DND-41 (cell line): ENCODE measurements at regions not wholly inside any gene's neighbourhood (a gene's known extent, or its start where the extent isn't known, plus 50 kb on each side); places are given as distances from the start of the nearest gene placed in this dataset.
A peak's percentile ranks its signal among the peaks of the same experiment; 100 is the strongest.

Experiments used
- ATAC-seq: fragments of 200-7000 bp; cut with Tn5 transposase; 3 replicates; pipeline ENCODE4 v1.9.1; 2021; ENCODE audit warnings: low read depth; ENCODE audit not compliant: insufficient read depth
- DNase-seq: peaks from one replicate; pipeline ENCODE4 v3.0.0-alpha.2; 2020
- H2AFZ ChIP-seq: 2 replicates; pipeline ENCODE4 v1.6.0; 2012; ENCODE audit warnings: low read depth, low read length
- H3K27ac ChIP-seq: 2 replicates; pipeline ENCODE4 v1.5.1; 2012; ENCODE audit warnings: low read length, inconsistent platforms
- H3K27me3 ChIP-seq: fragments of 200-600 bp; sonication (generic); 2 replicates; pipeline ENCODE4 v1.6.0; 2012; ENCODE audit warnings: low read length, mild to moderate bottlenecking, inconsistent platforms; ENCODE audit not compliant: insufficient read depth, poor library complexity
- H3K36me3 ChIP-seq: 2 replicates; pipeline ENCODE4 v1.5.1; 2012; ENCODE audit warnings: low read length, inconsistent platforms; ENCODE audit not compliant: insufficient read depth
- H3K4me1 ChIP-seq: 2 replicates; pipeline ENCODE4 v1.5.1; 2012; ENCODE audit warnings: mild to moderate bottlenecking, low read length; ENCODE audit not compliant: insufficient read depth
- H3K4me2 ChIP-seq: 2 replicates; pipeline ENCODE4 v1.6.0; 2012; ENCODE audit warnings: mild to moderate bottlenecking, moderate library complexity, low read length, inconsistent platforms; ENCODE audit not compliant: insufficient read depth
- H3K4me3 ChIP-seq, 2 experiments: fragments of 200-600 bp in 1 of 2; shearing (Covaris generic) in 1 of 2; 2 replicates each; pipeline ENCODE4 v1.5.1; 2012 to 2016; ENCODE audit warnings: inconsistent platforms in 2 of 2, low read length in 2 of 2, mild to moderate bottlenecking in 2 of 2, low read depth in 1 of 2, moderate library complexity in 1 of 2
- H3K79me2 ChIP-seq: 2 replicates; pipeline ENCODE4 v1.6.0; 2012; ENCODE audit warnings: low read length, inconsistent platforms; ENCODE audit not compliant: insufficient read depth
- H3K9ac ChIP-seq: 2 replicates; pipeline ENCODE4 v1.6.0; 2012; ENCODE audit warnings: low read depth, mild to moderate bottlenecking, inconsistent platforms, low read length, moderate library complexity
- H3K9me3 ChIP-seq: 2 replicates; pipeline ENCODE4 v1.5.1; 2012; ENCODE audit warnings: low read length, moderate library complexity, mild to moderate bottlenecking, inconsistent platforms; ENCODE audit not compliant: insufficient read depth, severe bottlenecking
- H4K20me1 ChIP-seq: 2 replicates; pipeline ENCODE4 v1.6.0; 2012; ENCODE audit warnings: low read length; ENCODE audit not compliant: insufficient read depth
- CTCF ChIP-seq: IDR thresholded peaks from 2 replicates; pipeline ENCODE4 v1.5.1; 2012; ENCODE audit warnings: borderline replicate concordance, low read length, moderate library complexity, mild to moderate bottlenecking; ENCODE audit not compliant: poor library complexity, severe bottlenecking; ENCODE audit errors: extremely low read depth
- EZH2 ChIP-seq: IDR thresholded peaks from 3 replicates; pipeline ENCODE4 v1.6.1; 2012; ENCODE audit warnings: borderline replicate concordance, low read depth, mild to moderate bottlenecking, moderate library complexity, low read length, inconsistent platforms; ENCODE audit not compliant: severe bottlenecking

GRCh38 chr2:128559533-128560515 is 241.2 kb upstream of the HS6ST1 start:
- no peak overlapping the region for H2AFZ ChIP-seq
- no peak for ATAC-seq
- no peaks in the 10 kb centered on the region for H3K79me2 ChIP-seq
- no peak overlapping the region for H3K9ac ChIP-seq
- no peak overlapping the region for H3K4me2 ChIP-seq
- H3K27ac ChIP-seq, result no peak overlapping the region
- H4K20me1 ChIP-seq, result no peaks in the 10 kb centered on the region
- no peaks in the 10 kb centered on the region for H3K27me3 ChIP-seq
- no peak for TF ChIP-seq CTCF
- no peaks in the 10 kb centered on the region for H3K9me3 ChIP-seq
- no peak for DNase-seq
- H3K4me1 ChIP-seq, result no peaks in the 10 kb centered on the region
- no peaks in the 10 kb centered on the region for H3K36me3 ChIP-seq
- H3K4me3 ChIP-seq, result no peak overlapping the region

DNA sequence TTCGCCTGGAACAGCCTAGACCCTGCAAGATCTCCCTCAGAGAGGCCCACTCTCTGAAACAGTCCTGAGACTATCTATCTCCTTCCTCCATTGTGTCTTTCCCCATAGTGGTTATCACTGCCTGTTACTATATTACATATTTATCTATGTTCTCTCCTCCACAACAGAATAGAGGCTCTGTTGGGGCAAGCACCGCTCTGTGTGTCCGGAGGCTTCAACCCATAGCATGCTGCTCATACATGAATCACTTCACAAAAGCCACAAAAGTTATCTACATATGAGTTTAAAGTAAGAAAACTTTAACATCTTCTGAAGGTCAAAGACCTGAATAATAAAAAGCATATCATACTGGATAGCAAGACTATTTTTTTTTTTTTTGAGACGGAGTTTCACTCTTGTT is 242.1 kb upstream of the HS6ST1 start:
- TF ChIP-seq CTCF (no peak), EZH2 (no peak)
- Histone ChIP-seq H2AFZ (no peak overlapping the region), H3K4me3 (no peak overlapping the region), H3K79me2 (no peaks in the 10 kb centered on the region), H3K9ac (no peak overlapping the region), H3K36me3 (no peaks in the 10 kb centered on the region), H3K27me3 (no peaks in the 10 kb centered on the region), H3K4me1 (no peaks in the 10 kb centered on the region), H3K4me2 (no peak overlapping the region), H3K9me3 (no peaks in the 10 kb centered on the region), H4K20me1 (no peaks in the 10 kb centered on the region), H3K27ac (no peak overlapping the region)
- DNase-seq (no peak), ATAC-seq (no peak)

- DNase-seq (no peak), ATAC-seq (peak; percentile 33; the same call in 1 of the 3 replicates)
- Histone ChIP-seq H4K20me1 (no peaks in the 10 kb centered on the region), H3K9ac (no peak overlapping the region), H3K79me2 (no peaks in the 10 kb centered on the region), H2AFZ (no peak overlapping the region), H3K36me3 (no peaks in the 10 kb centered on the region), H3K4me1 (no peaks in the 10 kb centered on the region), H3K4me3 (no peak overlapping the region), H3K9me3 (no peaks in the 10 kb centered on the region), H3K27ac (no peak overlapping the region), H3K27me3 (no peaks in the 10 kb centered on the region), H3K4me2 (no peak overlapping the region)
- TF ChIP-seq EZH2, result no peak
- no peak for TF ChIP-seq CTCF
Observed at GRCh38 chr2:128562471-128563347, 244.0 kb upstream of the HS6ST1 start.
